OCI-LY7 (cell line): ENCODE measurements at regions not wholly inside any gene's neighbourhood (a gene's known extent, or its start where the extent isn't known, plus 50 kb on each side); places are given as distances from the start of the nearest gene placed in this dataset.

Source experiments
- EZH2phosphoT487 ChIP-seq: fragments of 200-600 bp; sonication (generic); IDR thresholded peaks from 2 replicates; pipeline ENCODE4 v1.6.1; 2018; ENCODE audit warnings: low read depth, borderline replicate concordance, mild to moderate bottlenecking, mixed run types, antibody characterized with exemption, low read length, moderate library complexity, mixed read lengths
- TF ChIP-seq, protein P1 (sequence below): fragments of 200-600 bp; sonication (generic); conservative IDR thresholded peaks from 2 replicates; pipeline ENCODE4 v1.5.1; 2014; ENCODE audit warnings: mild to moderate bottlenecking, antibody characterized with exemption, low read length, moderate library complexity, mixed read lengths

DNA sequence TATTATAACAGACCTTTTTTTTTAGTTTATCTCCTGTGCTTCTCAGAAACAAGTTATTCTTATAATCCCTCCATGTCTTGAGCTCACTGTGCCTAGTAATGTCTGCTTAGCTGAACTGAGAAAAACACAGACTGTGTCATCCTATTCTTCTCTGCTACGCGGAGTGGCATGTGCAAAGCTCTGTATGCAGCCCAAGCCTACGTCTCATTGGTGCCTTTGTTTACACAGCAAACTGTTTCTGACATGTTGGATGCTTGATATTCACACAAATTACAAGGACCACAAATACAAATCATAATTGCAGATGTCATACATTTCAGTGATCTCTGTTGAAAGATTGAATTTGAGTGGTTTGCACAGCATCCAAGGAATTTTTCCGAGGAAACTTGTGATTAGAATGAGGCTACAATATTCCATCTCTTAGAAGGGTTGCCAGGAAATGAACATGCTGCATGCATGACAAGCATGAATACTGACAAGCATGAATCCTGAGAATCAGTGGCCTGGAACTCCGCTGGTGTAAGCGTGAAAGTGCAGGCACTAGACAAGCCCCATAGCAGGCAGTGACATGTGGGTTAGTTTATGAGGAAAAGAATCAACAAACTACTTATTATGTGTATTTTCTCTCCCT lies 128.4 kb upstream of the SGK1 start:
- no peak for TF ChIP-seq EZH2phosphoT487
- TF ChIP-seq, protein P1, sequence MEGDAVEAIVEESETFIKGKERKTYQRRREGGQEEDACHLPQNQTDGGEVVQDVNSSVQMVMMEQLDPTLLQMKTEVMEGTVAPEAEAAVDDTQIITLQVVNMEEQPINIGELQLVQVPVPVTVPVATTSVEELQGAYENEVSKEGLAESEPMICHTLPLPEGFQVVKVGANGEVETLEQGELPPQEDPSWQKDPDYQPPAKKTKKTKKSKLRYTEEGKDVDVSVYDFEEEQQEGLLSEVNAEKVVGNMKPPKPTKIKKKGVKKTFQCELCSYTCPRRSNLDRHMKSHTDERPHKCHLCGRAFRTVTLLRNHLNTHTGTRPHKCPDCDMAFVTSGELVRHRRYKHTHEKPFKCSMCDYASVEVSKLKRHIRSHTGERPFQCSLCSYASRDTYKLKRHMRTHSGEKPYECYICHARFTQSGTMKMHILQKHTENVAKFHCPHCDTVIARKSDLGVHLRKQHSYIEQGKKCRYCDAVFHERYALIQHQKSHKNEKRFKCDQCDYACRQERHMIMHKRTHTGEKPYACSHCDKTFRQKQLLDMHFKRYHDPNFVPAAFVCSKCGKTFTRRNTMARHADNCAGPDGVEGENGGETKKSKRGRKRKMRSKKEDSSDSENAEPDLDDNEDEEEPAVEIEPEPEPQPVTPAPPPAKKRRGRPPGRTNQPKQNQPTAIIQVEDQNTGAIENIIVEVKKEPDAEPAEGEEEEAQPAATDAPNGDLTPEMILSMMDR: no peak
